ENCODE measurements at regions not wholly inside any gene's neighbourhood (a gene's known extent, or its start where the extent isn't known, plus 50 kb on each side); places are given as distances from the start of the nearest gene placed in this dataset.

DNA sequence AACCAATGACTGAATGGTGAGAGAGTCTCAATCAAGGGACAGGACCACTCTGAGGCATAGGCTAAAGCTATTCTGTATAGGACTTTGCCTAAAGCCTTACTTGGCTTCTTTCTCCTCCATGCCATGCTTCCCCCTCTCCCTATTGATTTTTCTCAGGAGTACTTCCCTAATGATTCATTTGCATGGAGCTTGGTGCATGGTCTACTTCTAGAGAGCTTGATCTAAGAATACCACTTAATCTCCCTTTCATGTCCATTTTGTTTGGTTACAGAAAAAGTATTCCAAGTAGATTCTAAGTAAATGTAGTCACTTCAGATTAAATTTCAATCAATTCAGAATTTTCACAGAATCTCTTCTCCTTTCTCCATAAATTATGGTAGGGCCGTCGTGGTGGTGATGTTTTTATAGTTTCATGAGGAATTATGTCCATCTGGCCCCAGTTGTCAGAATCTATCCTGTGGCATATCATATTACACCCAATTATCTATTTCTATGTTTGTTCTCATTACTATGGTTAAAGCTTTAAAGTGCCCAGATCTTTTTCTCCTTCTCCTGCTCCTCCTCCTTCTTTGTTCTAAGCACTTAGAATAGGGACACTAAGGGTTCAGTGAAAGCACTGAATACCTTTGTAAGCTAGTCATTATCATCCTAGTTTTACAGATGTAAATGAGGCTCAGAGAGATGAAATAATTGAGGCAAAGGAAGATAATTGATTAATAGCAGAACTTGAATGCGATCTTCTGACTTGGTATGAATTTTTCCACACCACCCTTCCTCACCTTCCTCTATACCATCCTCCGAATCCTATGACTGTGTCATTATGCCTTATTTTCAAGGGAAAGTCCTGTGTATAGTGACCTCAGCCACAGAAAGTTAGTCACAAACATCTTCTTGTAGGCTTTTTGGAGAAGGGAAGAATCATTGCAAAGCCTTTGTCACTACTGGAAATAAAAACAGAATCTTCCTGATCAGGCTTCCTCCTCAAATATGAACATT, 85.6 kb upstream of the ZRANB2 start:
- CTCF ChIA-PET, result no interaction called here
- POLR2A ChIA-PET, result no interaction called here
- no peaks in the 10 kb centered on the region for H3K9me3 ChIP-seq (ENCODE audit: control insufficient read depth, insufficient read depth, low read depth, low read length)
- H3K27ac ChIP-seq (ENCODE audit: extremely low read depth, low read depth, low read length), result no peak overlapping the region
- TF ChIP-seq GLIS1 (tag by site-specific recombination; IDR thresholded peaks at IDR 0.05), result peak; percentile 14; the same call in 1 of the 2 replicates
- TF ChIP-seq ZNF324 (tag by site-specific recombination; IDR thresholded peaks at IDR 0.05), result no peak
- H3K4me1 ChIP-seq (ENCODE audit: control insufficient read depth, insufficient read depth, low read length), result no peaks in the 10 kb centered on the region
- no peaks in the 10 kb centered on the region for H3K36me3 ChIP-seq (ENCODE audit: control insufficient read depth in 2 of 2, insufficient read depth in 1 of 2, low read length in 2 of 2)
- no peak overlapping the region for H3K4me3 ChIP-seq (ENCODE audit: low read depth, low read length)

DNA sequence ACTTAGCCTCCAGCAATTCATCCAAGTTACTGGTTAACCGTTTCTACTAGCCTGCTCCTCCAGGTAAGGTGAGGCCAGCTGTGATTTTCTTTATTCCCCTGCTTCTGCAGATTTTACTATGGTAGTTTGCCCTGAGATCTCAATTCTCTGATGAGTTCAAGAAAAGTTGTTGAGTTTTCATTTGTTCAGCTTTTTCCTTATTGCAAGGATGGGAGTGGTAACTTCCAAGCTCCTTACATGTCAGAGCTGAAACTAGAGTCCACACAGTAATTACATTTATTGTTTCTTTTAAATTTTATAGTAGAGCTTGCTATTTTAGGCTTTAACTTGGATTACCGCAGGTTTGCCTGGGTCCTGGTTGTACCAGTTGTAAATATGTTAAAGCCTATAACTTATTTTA, 76.9 kb upstream of the ZRANB2 start:
- Histone ChIP-seq H3K36me3 (ENCODE audit: control insufficient read depth in 2 of 2, insufficient read depth in 1 of 2, low read length in 2 of 2) (no peaks in the 10 kb centered on the region), H3K4me1 (ENCODE audit: control insufficient read depth, insufficient read depth, low read length) (no peaks in the 10 kb centered on the region), H3K27ac (ENCODE audit: extremely low read depth, low read depth, low read length) (no peak overlapping the region), H3K9me3 (ENCODE audit: control insufficient read depth, insufficient read depth, low read depth, low read length) (no peaks in the 10 kb centered on the region), H3K4me3 (ENCODE audit: low read depth, low read length) (no peak overlapping the region)
- POLR2A ChIA-PET, result no interaction called here
- TF ChIP-seq ZNF704 (tag by site-specific recombination; IDR thresholded peaks at IDR 0.05) (no peak), HIC1 (tag by site-specific recombination; IDR thresholded peaks at IDR 0.05) (no peak), GLIS2 (tag by site-specific recombination; IDR thresholded peaks at IDR 0.05) (no peak), GLI4 (tag by site-specific recombination; IDR thresholded peaks at IDR 0.05) (no peak), ZNF677 (tag by site-specific recombination; IDR thresholded peaks at IDR 0.05) (no peak), ZNF302 (tag by site-specific recombination; IDR thresholded peaks at IDR 0.05; ENCODE audit: low read depth) (no peak), ZNF354C (tag by site-specific recombination; IDR thresholded peaks at IDR 0.05; ENCODE audit: borderline replicate concordance, low read depth) (no peak), SP7 (tag by site-specific recombination; IDR thresholded peaks at IDR 0.05) (no peak), ZNF239 (tag by site-specific recombination; IDR thresholded peaks at IDR 0.05) (no peak), ZBTB26 (tag by site-specific recombination; optimal IDR thresholded peaks at IDR 0.05) (no peak), ZNF16 (tag by site-specific recombination; IDR thresholded peaks at IDR 0.05; ENCODE audit: low read depth) (no peak), ZNF600 (tag by site-specific recombination; IDR thresholded peaks at IDR 0.05) (no peak), HOXC10 (CRISPR knock-in tag; IDR thresholded peaks at IDR 0.05) (no peak), ZNF785 (tag by site-specific recombination; IDR thresholded peaks at IDR 0.05) (no peak), GLI2 (tag by site-specific recombination; IDR thresholded peaks at IDR 0.05; ENCODE audit: borderline replicate concordance, low read depth) (no peak), ZNF132 (tag by site-specific recombination; IDR thresholded peaks at IDR 0.05; ENCODE audit: borderline replicate concordance) (no peak), KLF8 (tag by site-specific recombination; IDR thresholded peaks at IDR 0.05) (no peak), ZNF426 (tag by site-specific recombination; IDR thresholded peaks at IDR 0.05) (no peak), TCF7L2 (IDR thresholded peaks at IDR 0.05; ENCODE audit: borderline replicate concordance, low read depth, low read length) (no peak)
- TF ChIP-seq, protein P1, sequence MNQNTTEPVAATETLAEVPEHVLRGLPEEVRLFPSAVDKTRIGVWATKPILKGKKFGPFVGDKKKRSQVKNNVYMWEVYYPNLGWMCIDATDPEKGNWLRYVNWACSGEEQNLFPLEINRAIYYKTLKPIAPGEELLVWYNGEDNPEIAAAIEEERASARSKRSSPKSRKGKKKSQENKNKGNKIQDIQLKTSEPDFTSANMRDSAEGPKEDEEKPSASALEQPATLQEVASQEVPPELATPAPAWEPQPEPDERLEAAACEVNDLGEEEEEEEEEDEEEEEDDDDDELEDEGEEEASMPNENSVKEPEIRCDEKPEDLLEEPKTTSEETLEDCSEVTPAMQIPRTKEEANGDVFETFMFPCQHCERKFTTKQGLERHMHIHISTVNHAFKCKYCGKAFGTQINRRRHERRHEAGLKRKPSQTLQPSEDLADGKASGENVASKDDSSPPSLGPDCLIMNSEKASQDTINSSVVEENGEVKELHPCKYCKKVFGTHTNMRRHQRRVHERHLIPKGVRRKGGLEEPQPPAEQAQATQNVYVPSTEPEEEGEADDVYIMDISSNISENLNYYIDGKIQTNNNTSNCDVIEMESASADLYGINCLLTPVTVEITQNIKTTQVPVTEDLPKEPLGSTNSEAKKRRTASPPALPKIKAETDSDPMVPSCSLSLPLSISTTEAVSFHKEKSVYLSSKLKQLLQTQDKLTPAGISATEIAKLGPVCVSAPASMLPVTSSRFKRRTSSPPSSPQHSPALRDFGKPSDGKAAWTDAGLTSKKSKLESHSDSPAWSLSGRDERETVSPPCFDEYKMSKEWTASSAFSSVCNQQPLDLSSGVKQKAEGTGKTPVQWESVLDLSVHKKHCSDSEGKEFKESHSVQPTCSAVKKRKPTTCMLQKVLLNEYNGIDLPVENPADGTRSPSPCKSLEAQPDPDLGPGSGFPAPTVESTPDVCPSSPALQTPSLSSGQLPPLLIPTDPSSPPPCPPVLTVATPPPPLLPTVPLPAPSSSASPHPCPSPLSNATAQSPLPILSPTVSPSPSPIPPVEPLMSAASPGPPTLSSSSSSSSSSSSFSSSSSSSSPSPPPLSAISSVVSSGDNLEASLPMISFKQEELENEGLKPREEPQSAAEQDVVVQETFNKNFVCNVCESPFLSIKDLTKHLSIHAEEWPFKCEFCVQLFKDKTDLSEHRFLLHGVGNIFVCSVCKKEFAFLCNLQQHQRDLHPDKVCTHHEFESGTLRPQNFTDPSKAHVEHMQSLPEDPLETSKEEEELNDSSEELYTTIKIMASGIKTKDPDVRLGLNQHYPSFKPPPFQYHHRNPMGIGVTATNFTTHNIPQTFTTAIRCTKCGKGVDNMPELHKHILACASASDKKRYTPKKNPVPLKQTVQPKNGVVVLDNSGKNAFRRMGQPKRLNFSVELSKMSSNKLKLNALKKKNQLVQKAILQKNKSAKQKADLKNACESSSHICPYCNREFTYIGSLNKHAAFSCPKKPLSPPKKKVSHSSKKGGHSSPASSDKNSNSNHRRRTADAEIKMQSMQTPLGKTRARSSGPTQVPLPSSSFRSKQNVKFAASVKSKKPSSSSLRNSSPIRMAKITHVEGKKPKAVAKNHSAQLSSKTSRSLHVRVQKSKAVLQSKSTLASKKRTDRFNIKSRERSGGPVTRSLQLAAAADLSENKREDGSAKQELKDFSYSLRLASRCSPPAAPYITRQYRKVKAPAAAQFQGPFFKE (tag by site-specific recombination; IDR thresholded peaks at IDR 0.05; ENCODE audit: borderline replicate concordance), result no peak
- CTCF ChIA-PET, result no interaction called here
